NCI-H524 (cell line): ENCODE measurements at regions not wholly inside any gene's neighbourhood (a gene's known extent, or its start where the extent isn't known, plus 50 kb on each side); places are given as distances from the start of the nearest gene placed in this dataset.

ENCODE experiments used
- DNase-seq, 2 experiments: peaks; one replicate each; lab custom pipeline; 2025; lab: John Stamatoyannopoulos, UW

DNA sequence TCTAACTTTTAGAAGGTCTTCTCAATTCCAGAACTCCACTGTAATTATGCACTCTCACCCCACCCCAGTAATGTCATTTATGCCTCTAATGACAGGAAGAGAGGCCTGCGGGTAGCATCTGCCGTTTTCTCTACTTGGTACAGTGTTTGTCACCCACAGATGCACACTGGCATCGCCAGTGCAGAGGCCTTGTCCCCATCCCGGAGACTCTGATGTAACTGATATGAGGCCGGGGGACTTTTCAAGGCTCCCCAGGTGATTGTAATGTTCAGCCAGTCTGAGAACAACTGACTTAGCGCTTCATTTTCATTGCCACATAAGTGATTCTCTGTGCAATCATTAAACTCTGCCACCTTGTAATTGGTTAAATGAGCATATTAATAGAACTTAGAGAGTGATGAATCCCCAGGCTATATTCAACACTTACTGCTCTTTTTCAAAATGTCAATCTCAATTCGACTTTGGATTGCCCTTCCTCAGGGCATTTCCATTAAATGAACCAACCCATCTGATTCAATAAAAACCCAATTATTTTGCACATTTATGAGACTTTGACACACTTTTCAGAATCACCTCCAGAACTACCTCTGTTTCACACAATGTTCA lies 113.2 kb downstream of the HERPUD2 start:
- no peak for DNase-seq

DNA sequence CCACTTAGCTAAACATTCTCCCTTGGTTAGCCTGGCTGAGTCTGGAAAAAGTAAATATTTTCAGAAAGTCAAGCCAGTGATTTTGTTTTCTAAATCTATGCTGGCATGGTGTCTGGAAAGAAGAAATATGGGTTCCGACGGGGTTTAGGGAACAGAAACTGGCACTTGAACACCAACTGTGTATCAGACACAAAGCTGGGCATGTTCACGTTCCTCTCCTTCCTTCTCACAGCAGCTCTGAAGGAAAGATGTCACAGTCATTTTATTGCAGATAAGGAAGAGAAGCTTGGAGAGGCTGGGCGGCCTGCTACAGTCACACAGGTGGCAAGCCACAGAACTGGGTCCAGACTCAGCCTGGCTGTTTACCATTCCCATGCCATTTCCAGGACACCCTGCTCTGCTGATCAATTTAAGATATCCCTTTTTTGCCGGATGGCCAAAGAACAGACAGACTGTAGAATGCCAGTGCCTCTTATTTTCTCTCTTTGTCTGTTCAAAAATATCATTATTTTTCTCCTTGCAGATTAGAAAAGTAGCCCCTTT lies 118.8 kb downstream of the HERPUD2 start:
- DNase-seq: no peak

DNA sequence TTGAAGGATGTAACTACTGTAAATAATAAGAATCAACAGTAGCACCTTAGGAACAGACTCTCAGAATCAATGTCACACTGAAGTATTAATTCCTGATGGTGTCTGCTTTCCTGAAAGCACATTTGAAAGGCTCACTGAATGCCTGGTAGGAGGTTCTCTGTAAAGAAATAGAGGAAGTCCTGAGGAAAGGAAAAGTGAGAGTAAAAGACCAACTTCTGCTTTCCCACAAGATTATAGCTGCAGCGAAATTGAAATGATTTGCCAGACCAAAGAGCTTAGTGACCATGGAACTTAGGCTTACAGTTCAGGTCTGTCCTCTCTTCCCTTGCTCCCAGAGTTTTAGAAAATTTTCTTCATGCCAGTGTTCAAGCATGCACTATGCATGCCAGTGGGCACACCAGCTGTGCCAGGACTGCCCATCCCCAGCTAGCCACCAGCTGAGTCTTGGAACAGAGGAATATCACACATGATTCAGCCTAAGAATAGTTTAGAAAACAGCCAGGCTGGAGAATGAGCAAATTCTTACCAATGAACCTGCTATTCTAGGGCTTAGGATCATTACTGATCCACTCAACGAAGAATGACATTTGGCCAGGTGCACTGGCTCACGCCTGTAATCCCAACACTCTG lies 123.2 kb downstream of the HERPUD2 start:
- no peak for DNase-seq

DNA sequence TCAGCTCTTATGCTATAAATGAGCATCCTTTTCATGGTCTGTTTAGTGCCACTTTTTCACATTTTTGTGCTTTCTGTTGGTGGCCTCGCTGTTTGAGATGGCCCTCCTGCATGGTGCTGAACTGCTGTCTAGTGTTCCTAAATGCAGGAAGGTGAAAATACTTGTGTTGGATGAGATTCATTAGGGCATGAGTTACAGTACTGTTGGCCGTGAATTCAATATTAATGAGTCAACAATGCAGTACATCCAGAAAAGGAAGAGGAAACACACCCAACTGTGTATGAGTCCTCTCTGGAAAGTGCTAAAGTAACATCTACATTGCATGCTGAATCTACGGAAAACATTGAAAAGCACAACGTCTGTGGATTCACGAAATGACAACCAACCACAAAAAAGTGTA lies 124.0 kb downstream of the HERPUD2 start:
- no peak for DNase-seq

DNA sequence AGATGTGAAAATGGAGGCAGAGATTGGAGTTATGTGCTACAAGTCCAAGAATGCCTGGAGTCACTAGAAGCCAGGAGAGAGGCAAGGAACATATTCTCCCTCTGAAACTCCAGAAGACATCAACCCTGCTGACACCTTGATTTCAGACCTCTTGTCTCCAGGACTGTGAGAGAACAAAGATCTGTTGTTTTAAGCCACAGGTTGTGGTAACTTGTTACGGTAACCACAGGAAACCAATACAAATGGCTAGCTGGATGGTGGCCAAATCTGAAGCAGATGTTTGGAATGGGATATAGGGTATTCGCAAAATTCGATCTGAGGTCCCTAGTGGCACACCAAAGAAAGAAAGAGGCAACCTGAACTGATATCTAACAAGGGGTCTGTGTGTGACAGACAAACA lies 129.0 kb downstream of the HERPUD2 start:
- peak in 1 of 2 experiments; percentile 11 for DNase-seq

DNA sequence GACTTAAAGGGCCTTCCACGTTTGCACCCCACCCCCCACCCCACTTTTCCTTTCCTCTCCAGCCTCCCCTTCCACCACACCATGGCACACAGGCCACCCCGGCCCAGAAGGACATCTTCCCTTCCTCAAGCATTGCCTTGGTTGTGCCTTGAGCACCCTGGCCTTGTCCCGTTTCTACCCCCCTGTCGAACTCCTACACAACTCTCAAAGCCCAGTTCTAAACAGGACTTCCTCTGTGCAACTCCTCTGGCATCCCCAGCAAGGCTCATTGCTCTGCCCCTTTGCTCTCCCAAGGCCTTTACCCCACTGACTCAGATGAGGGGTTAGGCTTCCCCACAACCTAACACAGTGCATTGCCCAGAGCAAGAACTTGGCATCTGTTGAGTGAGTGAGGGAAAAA lies 136.1 kb downstream of the HERPUD2 start:
- no peak for DNase-seq

DNA sequence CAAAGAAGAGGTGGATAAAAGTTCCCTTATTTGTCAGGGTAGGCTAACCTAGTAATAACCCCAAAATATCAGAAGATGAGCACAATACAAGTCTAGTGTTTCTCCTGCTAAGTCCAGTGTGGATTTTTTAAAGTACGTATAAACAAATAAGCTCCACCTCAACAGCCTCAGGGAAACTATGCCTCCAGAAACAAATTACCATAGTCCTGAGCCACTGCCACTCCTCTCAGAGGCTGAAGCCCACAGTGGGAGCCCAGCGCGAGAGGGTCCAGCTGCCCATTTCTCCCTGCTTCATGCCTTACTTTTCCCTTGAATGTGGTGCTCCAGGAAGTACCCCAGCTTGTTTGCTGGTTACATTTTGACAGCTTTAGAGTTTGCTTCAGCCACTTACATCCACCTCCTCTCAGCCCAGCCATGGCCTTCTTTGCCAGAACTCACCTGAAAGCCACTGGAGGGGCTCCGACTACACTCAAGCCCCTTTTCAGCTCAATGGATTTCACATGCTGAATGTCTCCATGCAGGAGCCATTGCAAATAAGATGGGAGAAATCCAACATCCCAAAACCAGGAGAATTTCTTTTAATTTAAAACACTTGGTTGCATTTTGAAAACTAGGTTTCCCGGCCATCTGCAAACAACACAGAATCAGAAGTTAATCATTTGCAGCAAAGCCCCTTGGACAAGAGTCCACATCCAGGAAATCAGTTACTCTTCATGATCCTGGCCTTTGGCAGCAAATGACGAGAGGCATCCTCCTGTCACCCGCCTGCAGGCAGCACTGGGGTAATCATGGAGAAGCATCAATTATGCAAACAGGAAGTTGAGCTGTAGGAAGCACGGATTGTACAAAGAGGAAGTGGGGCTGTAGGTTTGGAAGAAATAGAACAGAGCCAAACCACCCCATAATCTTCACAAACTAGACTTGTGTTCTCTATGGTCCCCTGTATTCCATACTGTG lies 138.1 kb downstream of the HERPUD2 start:
- no peak for DNase-seq

DNA sequence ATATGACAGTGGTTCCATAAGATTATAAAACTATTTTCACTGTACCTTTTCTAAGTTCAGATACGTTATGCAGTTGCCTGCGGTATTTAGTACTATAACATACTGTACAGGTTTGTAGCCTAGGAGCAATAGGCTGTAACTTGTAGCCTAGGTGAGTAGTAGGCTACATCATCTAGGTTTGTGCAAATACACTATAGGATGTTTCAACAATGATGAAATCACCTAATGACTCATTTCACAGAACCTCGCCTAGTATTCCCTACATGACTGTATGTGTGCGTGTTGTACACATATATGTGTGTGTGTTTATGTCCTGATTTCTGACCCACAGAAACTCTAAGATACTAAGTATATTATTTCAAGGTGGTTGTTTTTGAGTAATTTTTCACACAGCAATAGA lies 139.0 kb downstream of the HERPUD2 start:
- DNase-seq: no peak

DNA sequence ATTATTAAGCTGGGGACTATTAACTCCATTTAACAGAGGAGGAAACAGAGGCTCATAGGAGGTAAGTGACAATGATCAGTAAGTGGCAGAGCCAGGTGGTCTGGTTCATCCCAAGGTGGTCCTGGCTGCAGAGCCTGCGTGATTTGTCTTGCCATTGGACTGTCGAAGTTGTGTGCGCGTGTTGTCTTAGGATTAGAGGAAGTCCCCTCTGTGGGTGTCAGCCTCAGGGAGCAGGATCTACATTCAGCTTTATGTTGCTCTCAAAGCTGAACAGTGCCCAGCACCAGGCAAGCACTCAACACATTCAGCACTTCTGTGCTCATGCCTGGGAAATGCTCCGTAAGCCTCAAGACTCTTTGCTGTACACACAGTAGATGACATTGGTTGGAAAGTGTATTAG lies 139.5 kb downstream of the HERPUD2 start:
- DNase-seq: no peak

DNA sequence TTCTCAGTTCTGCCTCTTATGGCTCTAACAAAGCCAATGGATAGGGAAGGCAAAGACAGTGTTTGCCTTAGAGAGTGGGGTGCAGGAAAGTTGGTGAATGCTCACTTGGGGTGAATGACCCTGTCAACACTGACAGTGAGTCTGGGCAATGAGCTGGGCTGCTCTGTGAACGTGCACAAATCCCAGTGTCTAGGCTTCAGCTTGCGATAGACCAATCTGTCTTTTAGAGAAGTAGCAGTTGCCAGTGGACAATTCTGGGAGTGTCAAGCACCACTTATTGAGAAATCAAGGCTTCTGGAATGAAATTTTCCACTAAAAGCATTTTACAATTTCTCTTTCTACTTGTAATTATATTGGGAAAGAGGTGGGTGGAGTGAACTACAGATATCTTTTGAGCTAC lies 141.4 kb downstream of the HERPUD2 start:
- no peak for DNase-seq

DNA sequence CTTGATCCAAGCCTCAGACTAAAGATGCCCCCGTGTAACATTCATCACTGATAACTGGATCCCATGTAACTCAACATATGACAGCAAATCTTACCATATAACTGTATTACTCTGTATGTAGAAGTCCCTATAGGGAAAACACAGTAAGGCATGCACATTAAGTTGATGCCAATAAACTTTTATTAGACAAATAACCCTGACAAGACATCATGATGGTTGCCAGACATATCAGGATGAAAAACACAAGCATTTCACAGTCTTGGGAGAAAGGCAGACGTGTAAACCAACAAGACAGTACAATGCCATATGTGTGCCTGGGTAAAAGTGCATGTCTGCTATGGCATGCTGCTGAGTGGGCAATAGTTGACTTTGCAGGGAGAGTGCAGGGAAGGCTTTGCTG lies 142.2 kb downstream of the HERPUD2 start:
- no peak for DNase-seq

DNA sequence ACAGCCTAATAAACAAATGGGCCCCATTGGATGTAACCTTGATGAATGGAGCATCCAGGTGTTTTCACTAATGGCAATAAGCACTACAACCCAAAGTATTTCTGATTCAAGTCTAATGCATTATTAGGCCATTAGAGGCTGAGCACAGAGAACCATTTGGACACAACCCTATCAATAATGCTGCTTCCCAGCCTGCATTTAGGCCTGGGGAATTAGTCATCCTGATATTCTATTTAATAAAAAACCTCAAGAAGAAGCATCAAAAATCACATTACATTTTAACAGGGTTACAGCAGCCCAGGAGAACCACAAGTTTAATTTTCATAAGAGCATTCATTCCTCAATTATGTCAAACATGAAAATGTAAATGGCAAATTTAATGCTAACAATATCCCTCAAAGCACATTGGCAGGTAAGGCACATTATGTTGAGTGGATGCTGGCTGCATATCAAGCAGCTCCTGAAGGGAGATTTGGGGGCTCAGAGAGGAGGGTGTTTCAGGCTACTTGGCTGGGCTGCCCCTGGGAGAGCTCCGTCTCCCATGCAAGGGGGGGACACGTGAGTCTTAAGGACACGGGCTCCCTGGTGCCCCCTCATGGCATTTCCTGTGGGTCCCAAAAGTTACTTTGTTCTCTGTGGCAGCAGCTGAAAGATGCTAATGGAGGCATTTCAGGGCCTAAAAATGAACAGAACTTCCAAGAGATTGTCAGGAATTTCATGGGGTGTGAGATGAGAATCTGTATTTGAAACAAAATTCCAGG lies 143.4 kb downstream of the HERPUD2 start:
- no peak for DNase-seq

DNA sequence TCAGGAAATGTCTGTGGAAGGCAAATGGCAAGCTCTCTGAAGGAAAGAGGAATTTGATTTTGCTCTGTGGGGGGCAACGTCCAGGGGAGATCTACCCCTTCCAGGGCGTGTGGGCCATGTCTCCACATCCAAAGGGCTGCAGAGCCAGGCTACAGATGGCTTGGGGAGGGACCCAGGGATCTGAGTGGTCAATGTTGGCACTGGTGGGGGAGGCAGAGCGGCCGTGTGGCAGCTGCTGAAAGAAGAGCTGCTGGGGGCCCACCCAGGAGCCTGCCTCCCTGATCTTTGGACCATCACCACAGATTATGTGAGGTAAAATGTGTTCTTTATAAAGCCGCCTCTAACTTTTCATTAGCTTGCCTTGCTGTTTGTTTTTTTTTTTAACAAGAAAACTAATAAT lies 144.1 kb downstream of the HERPUD2 start:
- DNase-seq: no peak

DNA sequence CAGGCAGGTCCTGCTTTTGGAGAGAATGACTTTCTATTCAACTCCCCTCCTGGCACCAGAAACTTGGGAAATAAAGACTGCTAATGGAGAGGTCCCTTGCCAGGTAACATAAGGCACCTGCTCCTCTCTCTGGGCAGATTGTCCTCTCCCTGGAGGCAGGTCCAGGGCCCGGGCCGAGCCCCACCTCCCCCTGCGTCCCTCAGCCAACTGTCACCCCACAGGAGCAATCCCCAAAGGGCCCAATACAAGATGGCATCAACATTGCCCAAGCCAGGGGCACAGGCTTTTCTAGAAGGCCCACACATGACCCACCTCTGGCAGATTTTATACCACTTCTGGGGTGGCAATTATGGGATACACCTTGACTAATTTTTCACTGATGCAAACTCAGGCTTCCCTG lies 145.2 kb downstream of the HERPUD2 start:
- no peak for DNase-seq

DNA sequence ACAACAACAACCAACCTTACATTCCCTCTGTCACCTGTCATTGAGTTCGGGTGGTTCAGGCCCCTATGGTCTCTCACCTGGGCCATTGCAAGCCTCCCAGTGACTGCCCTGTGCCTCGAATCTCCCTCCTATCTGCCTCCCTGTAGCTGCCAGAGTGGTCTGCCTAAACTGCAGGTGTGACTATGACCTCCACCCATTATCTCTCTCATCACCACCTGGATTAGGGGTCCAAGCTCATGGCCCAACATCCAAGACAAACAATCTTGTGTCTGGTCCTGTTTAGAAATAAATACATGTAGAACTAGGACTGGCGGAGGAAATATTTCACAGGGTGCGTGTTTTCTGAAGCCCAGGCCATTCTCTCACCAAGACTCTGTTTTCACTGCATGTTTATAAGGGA lies 146.6 kb downstream of the HERPUD2 start:
- no peak for DNase-seq

DNA sequence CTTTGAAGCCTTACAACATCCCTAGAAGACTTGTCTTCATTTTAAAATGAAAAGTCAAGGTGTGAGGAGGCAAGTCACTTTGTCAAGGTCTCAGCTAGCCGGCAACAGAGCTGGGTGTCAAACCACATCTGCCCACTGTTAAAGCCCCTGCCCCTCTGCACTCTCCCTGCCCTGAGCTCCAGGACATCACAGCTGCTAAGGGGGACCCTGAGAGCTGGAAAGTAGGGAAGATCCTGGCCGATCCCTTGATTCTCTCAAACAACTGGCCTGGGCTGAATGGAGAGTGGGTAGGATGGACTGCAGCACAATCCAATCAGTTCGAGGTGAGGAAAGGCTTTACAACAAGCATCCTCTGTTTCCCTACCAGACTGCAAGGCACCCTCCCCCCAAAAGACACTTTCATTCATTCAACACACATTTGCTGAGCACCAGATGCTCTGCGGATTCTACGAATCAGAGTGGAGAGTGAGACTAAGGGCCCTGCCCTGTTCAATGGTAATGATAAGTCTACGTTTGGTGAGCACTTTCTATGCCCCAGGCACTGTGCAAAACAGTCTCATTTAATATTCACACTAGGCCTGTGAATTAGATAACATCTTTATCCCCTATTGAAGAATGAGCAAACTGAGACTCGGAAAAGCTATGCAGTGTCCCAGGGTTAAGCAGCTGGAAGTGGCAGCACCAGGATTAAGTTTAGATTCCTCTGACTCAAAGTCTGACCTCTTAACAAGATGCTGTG lies 148.1 kb downstream of the HERPUD2 start:
- DNase-seq: peak in 1 of 2 experiments; percentile 51

DNA sequence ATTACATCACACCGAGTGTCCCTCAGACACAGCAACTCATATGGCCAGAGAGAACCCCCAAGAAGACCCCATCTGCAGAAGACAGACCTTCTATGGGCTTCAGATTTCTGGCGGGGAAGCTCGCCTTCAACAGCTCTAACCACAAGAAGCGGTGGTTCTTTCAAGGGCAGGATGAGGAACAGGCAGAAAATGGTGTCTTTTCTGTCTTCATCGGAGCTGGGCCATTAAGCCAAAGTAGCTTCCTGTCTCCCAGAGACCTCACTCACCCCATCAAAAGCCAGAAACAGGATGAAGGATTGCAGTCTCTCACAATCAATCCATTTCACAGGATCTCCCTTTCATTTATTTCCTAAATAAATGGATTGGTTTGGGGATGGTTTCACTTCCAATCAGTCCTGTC lies 149.1 kb downstream of the HERPUD2 start:
- DNase-seq: no peak

DNA sequence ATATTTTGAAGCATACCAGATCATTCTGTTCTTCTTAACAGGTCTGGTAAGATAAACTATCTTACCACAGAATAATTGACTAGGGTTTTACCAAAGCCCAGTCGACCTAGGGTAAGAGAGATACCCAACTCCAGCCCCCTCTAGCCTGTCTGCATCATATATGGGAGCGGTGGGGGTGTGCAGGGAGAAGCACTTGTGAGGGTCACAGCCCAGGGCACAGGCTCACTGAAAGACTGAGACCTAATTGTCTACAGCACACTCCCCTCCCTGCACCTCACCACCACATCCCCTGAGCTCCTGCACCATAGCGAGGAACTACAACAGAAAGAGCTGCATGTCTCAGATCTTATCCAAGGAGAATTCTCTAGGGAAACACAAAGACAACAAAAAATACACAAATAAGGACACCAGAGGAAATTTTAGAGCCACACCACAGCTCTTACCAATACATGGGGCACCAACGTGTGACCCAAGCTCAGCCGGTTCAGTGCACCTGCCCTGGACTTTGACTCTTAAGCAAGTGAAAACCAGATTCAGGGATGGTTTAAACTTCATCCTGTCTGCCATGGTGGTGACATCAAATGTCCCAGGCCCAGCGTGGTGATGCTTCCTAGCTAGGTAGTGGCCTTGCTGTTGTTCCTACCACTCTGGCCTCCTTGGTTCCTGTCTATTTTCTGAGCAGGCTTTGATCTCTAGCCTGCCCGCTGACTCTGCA lies 150.8 kb downstream of the HERPUD2 start:
- no peak for DNase-seq

DNA sequence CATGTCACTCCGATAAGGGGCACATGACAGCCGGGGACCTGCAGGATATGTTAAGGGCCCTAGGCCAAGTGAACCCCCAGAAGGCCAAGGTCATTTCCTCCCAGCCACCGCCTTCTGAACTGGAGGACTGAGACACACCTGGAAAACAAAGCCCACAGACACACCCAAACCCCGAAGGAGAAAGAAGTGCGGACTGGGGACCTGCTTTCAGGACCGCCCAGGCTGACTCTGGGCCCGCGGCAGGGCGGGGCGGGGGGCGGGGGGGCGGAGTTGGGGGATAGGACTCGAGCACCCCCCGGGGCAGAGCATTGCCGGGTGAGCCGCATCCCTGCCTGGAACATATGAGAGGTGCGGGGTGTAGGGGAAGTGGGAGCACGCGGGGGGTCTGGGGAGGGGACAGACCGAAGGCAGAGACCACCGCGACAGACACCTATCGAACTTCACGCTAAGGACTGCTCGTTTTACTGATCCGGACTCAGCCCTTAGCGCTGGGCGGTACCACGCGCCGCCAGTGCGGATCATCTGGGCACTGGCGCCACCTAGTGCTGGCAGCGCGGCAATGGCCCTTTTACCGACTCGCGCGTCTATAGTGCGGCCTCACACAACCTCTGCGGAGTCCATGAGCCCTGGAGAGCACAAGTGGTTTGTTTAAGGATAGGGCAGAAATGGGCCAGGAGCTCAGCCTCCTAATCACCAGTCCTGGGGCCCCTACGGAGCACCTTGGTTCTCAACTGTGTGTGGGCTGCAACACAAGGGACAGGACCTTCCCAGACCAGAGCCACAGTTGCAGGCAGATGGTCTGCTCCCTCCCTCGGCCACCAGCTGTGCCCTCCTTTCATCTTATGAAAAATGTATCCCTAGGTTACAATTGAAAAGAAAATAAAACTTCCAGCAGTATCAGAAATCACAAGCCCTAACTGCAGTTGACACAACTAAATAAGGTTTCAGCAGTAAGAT lies 157.6 kb downstream of the HERPUD2 start:
- DNase-seq: peak; percentile 31 to 61
